WERI-Rb-1 (cell line): ENCODE measurements at regions not wholly inside any gene's neighbourhood (a gene's known extent, or its start where the extent isn't known, plus 50 kb on each side); places are given as distances from the start of the nearest gene placed in this dataset.

Experiments used
- DNase-seq: peaks from one replicate; pipeline ENCODE4 v3.0.0-alpha.2; 2020
- H3K27ac ChIP-seq: fragments of 250-450 bp; sonication (Bioruptor Pico); 2 replicates; pipeline ENCODE4 v1.5.1; 2020; ENCODE audit warnings: mild to moderate bottlenecking, moderate library complexity
- H3K27me3 ChIP-seq: fragments of 250-450 bp; sonication (Bioruptor Pico); 2 replicates; pipeline ENCODE4 v1.5.1; 2021; ENCODE audit warnings: mild to moderate bottlenecking, low read depth, moderate library complexity; ENCODE audit not compliant: insufficient read depth, severe bottlenecking
- H3K36me3 ChIP-seq: fragments of 250-450 bp; sonication (Bioruptor Pico); 2 replicates; pipeline ENCODE4 v1.5.1; 2020; ENCODE audit warnings: mild to moderate bottlenecking, moderate library complexity
- H3K4me3 ChIP-seq: 2 replicates; pipeline ENCODE4 v1.5.1; 2011; ENCODE audit warnings: low read depth, mild to moderate bottlenecking, control low read depth, low read length
- H3K9me3 ChIP-seq: fragments of 250-450 bp; sonication (Bioruptor Pico); 2 replicates; pipeline ENCODE4 v1.5.1; 2021; ENCODE audit warnings: mild to moderate bottlenecking, moderate library complexity; ENCODE audit not compliant: severe bottlenecking
- CTCF ChIP-seq: IDR thresholded peaks from 2 replicates; pipeline ENCODE4 v1.5.1; 2011; ENCODE audit warnings: low read depth, mild to moderate bottlenecking, control low read depth, inconsistent platforms, low read length

GRCh38 chr5:66363097-66363496 is 219.0 kb downstream of the SREK1 start:
- no peak overlapping the region for H3K4me3 ChIP-seq
- H3K27me3 ChIP-seq, result no peaks in the 10 kb centered on the region
- DNase-seq, result no peak
- TF ChIP-seq CTCF, result no peak
- H3K9me3 ChIP-seq, result no peaks in the 10 kb centered on the region
- H3K36me3 ChIP-seq, result no peaks in the 10 kb centered on the region
- no peak overlapping the region for H3K27ac ChIP-seq

- H3K9me3 ChIP-seq, result no peaks in the 10 kb centered on the region
- H3K4me3 ChIP-seq, result no peak overlapping the region
- no peaks in the 10 kb centered on the region for H3K36me3 ChIP-seq
- TF ChIP-seq CTCF, result no peak
- H3K27ac ChIP-seq, result no peak overlapping the region
- no peaks in the 10 kb centered on the region for H3K27me3 ChIP-seq
- DNase-seq, result no peak
These were observed 220.1 kb downstream of the SREK1 start for GRCh38 chr5:66364186-66364585.

DNA sequence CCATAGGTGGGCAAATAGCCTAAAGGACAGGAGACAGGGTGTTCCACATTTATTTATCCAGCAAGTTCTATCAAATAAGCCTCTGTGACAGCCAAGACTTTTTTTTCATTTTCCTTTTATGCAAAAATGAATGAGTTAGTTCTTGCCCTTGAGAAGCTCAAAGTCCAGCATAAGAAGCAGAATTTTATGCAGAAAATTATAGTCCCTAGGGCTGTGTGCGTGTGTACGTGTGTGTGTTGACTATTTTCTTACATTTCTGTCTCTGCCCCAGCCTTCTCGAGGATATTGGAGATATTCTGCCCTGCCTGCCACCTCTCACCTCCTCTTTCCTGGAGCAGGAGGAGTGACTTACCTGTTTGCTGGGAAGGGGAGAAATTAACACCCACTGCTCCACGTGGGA is 221.9 kb downstream of the SREK1 start:
- H3K27me3 ChIP-seq, result no peaks in the 10 kb centered on the region
- no peak for TF ChIP-seq CTCF
- H3K27ac ChIP-seq, result no peak overlapping the region
- DNase-seq, result no peak
- no peaks in the 10 kb centered on the region for H3K36me3 ChIP-seq
- no peaks in the 10 kb centered on the region for H3K9me3 ChIP-seq
- no peak overlapping the region for H3K4me3 ChIP-seq

- no peak overlapping the region for H3K27ac ChIP-seq
- no peaks in the 10 kb centered on the region for H3K27me3 ChIP-seq
- H3K36me3 ChIP-seq, result no peaks in the 10 kb centered on the region
- no peak for DNase-seq
- H3K4me3 ChIP-seq, result no peak overlapping the region
- TF ChIP-seq CTCF, result no peak
- no peaks in the 10 kb centered on the region for H3K9me3 ChIP-seq
These were observed 223.9 kb downstream of the SREK1 start for GRCh38 chr5:66367814-66368541.

DNA sequence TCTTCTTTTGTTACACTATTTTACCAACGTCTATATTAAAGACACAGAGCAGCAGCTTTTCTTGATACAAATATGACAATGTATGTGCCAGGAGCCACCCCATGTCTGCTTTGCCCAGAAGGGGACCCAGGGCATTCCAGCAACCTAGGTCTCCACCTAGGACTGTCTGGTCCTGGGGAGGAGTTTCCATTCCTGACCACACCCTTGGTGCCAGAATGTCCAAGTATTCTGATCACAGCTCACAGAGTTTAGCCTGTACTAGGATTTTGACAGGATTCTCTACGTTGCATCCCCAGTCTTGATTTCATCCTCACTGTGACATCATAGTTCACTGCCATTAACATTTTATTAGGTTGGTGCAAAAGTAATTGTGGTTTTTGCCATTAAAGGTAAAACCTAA is 224.7 kb downstream of the SREK1 start:
- no peak for DNase-seq
- no peaks in the 10 kb centered on the region for H3K36me3 ChIP-seq
- no peak overlapping the region for H3K27ac ChIP-seq
- no peaks in the 10 kb centered on the region for H3K27me3 ChIP-seq
- H3K9me3 ChIP-seq, result no peaks in the 10 kb centered on the region
- TF ChIP-seq CTCF, result no peak
- H3K4me3 ChIP-seq, result no peak overlapping the region

- Histone ChIP-seq H3K27me3 (no peaks in the 10 kb centered on the region), H3K36me3 (no peaks in the 10 kb centered on the region), H3K9me3 (no peaks in the 10 kb centered on the region), H3K27ac (no peak overlapping the region), H3K4me3 (no peak overlapping the region)
- TF ChIP-seq CTCF, result no peak
- DNase-seq, result no peak
These were observed 218.4 kb upstream of the MAST4 start for GRCh38 chr5:66377747-66378146.
